SU-DHL-6 (cell line): ENCODE measurements at regions not wholly inside any gene's neighbourhood (a gene's known extent, or its start where the extent isn't known, plus 50 kb on each side); places are given as distances from the start of the nearest gene placed in this dataset.

ENCODE experiments used
- H2AFZ ChIP-seq: fragments of 200-600 bp; sonication (generic); 2 replicates; pipeline ENCODE4 v1.6.1; 2014; ENCODE audit warnings: low read depth, mild to moderate bottlenecking, moderate library complexity, mixed read lengths, antibody characterized with exemption, low read length; ENCODE audit not compliant: severe bottlenecking
- H3F3A ChIP-seq: fragments of 200-600 bp; shearing (Covaris generic); 2 replicates; pipeline ENCODE4 v1.6.0; 2016; ENCODE audit warnings: antibody characterized with exemption, mild to moderate bottlenecking; ENCODE audit not compliant: insufficient read depth
- H3K27ac ChIP-seq: fragments of 200-600 bp; sonication (generic); 2 replicates; pipeline ENCODE4 v1.5.1; 2016; ENCODE audit warnings: low read depth, mild to moderate bottlenecking, low read length, moderate library complexity, mixed read lengths
- H3K27me3 ChIP-seq: fragments of 200-600 bp; sonication (generic), shearing (Covaris generic); 2 replicates; pipeline ENCODE4 v1.6.0; 2014; ENCODE audit warnings: mild to moderate bottlenecking, low read length
- H3K36me3 ChIP-seq: fragments of 200-600 bp; sonication (generic); 2 replicates; pipeline ENCODE4 v1.6.1; 2014; ENCODE audit warnings: mild to moderate bottlenecking, low read length, mixed read lengths
- H3K4me2 ChIP-seq: fragments of 300-600, 200-600 bp; shearing (Covaris generic), sonication (generic); 2 replicates; pipeline ENCODE4 v1.6.0; 2014; ENCODE audit warnings: low read length, low read depth, mild to moderate bottlenecking; ENCODE audit not compliant: poor library complexity, severe bottlenecking
- H3K4me3 ChIP-seq: fragments of 200-600 bp; sonication (generic); 2 replicates; pipeline ENCODE4 v1.5.1; 2014; ENCODE audit warnings: antibody characterized with exemption, low read length, mild to moderate bottlenecking, mixed read lengths; ENCODE audit not compliant: insufficient read depth, poor library complexity, severe bottlenecking
- H3K79me2 ChIP-seq: fragments of 200-600 bp; sonication (generic); 2 replicates; pipeline ENCODE4 v1.6.1; 2014; ENCODE audit warnings: mild to moderate bottlenecking, low read length, moderate library complexity; ENCODE audit not compliant: insufficient read depth
- H3K9ac ChIP-seq: fragments of 200-600 bp; sonication (generic); 2 replicates; pipeline ENCODE4 v1.7.0; 2014; ENCODE audit warnings: mild to moderate bottlenecking, low read length
- H3K9me2 ChIP-seq: fragments of 200-600 bp; sonication (generic); replicated peaks from 2 replicates; pipeline ENCODE4 v1.6.1; 2014; ENCODE audit warnings: low read length; ENCODE audit not compliant: insufficient read depth
- H3K9me3 ChIP-seq: fragments of 200-600 bp; sonication (generic); 2 replicates; pipeline ENCODE4 v1.6.1; 2014; ENCODE audit warnings: low read length, mixed read lengths; ENCODE audit not compliant: insufficient read depth
- H4K20me1 ChIP-seq: fragments of 200-600 bp; sonication (generic); 2 replicates; pipeline ENCODE4 v1.6.1; 2014; ENCODE audit warnings: low read depth, mild to moderate bottlenecking, antibody characterized with exemption, low read length, moderate library complexity, mixed read lengths
- CTCF ChIP-seq: fragments of 200-600 bp; sonication (generic); IDR thresholded peaks from one replicate; pipeline ENCODE4 v1.5.1; 2017; ENCODE audit warnings: antibody characterized with exemption, mild to moderate bottlenecking, low read length, moderate library complexity; ENCODE audit not compliant: insufficient read depth, poor library complexity, severe bottlenecking
- EZH2phosphoT487 ChIP-seq: fragments of 200-600 bp; sonication (generic), shearing (Covaris generic); conservative IDR thresholded peaks from 2 replicates; pipeline ENCODE4 v1.6.1; 2018; ENCODE audit warnings: mild to moderate bottlenecking, antibody characterized with exemption, low read length, moderate library complexity, mixed read lengths

GRCh38 chr18:10235661-10235952 lies 218.8 kb upstream of the APCDD1 start:
- no peaks in the 10 kb centered on the region for H3F3A ChIP-seq
- H3K27ac ChIP-seq: no peak overlapping the region
- no peaks in the 10 kb centered on the region for H3K36me3 ChIP-seq
- H3K9me2 ChIP-seq: no peaks in the 10 kb centered on the region
- no peak overlapping the region for H3K4me3 ChIP-seq
- no peak for TF ChIP-seq CTCF
- no peak for TF ChIP-seq EZH2phosphoT487
- H3K27me3 ChIP-seq: no peaks in the 10 kb centered on the region
- no peaks in the 10 kb centered on the region; the same call in 1 of the 2 replicates for H3K9me3 ChIP-seq
- no peak overlapping the region for H3K4me2 ChIP-seq
- H3K79me2 ChIP-seq: no peaks in the 10 kb centered on the region
- H4K20me1 ChIP-seq: no peaks in the 10 kb centered on the region
- no peak overlapping the region for H2AFZ ChIP-seq
- H3K9ac ChIP-seq: no peak overlapping the region

- Histone ChIP-seq H2AFZ (no peak overlapping the region), H4K20me1 (no peaks in the 10 kb centered on the region), H3K4me2 (no peak overlapping the region), H3K9me2 (no peaks in the 10 kb centered on the region), H3K79me2 (no peaks in the 10 kb centered on the region), H3K27me3 (no peaks in the 10 kb centered on the region), H3K27ac (no peak overlapping the region), H3K36me3 (no peaks in the 10 kb centered on the region), H3K9ac (no peak overlapping the region), H3F3A (no peaks in the 10 kb centered on the region), H3K4me3 (no peak overlapping the region), H3K9me3 (no peaks in the 10 kb centered on the region)
- TF ChIP-seq EZH2phosphoT487 (no peak), CTCF (no peak)
These were observed 215.3 kb upstream of the APCDD1 start for GRCh38 chr18:10239103-10239502.

- Histone ChIP-seq H4K20me1 (no peaks in the 10 kb centered on the region), H3K4me2 (no peak overlapping the region), H3K79me2 (no peaks in the 10 kb centered on the region), H3K9me3 (no peaks in the 10 kb centered on the region), H2AFZ (no peak overlapping the region), H3K36me3 (no peaks in the 10 kb centered on the region), H3K27ac (no peak overlapping the region), H3K9me2 (no peaks in the 10 kb centered on the region), H3K9ac (no peak overlapping the region), H3K4me3 (no peak overlapping the region), H3K27me3 (no peaks in the 10 kb centered on the region), H3F3A (no peaks in the 10 kb centered on the region)
- TF ChIP-seq EZH2phosphoT487 (no peak), CTCF (no peak)
These were observed 214.3 kb upstream of the APCDD1 start for GRCh38 chr18:10239991-10240634.
